Breast epithelium (tissue), 4 donors: ENCODE measurements at regions not wholly inside any gene's neighbourhood (a gene's known extent, or its start where the extent isn't known, plus 50 kb on each side); places are given as distances from the start of the nearest gene placed in this dataset.
"Not testable (repeated sequence)": the region's sequence is repeated elsewhere in the genome, so short reads cannot be mapped to it uniquely, and the experiment has no call there.

ENCODE experiments used
- DNase-seq, 2 donors: peaks; one replicate each; pipeline ENCODE4 v3.0.0-alpha.2; 2019; ENCODE audit warnings: low spot score in 2 of 2
- H3K27ac ChIP-seq, 2 donors: fragments of 200-600 bp; sonication (generic) in 1 of 2; one replicate each; pipeline ENCODE4 v1.5.1; 2016 to 2019; ENCODE audit warnings: mild to moderate bottlenecking in 1 of 2
- H3K27me3 ChIP-seq, 2 donors: fragments of 200-600 bp; sonication (generic) in 1 of 2; one replicate each; pipeline versions ENCODE4 v1.5.1 to v1.6.0; 2017 to 2019; ENCODE audit warnings: control low read depth in 1 of 2, mild to moderate bottlenecking in 1 of 2
- H3K36me3 ChIP-seq: fragments of 200-600 bp; one replicate; pipeline ENCODE4 v1.5.1; 2019
- H3K4me1 ChIP-seq, 2 donors: fragments of 200-600 bp; sonication (generic); one replicate each; pipeline ENCODE4 v1.5.1; 2016 to 2019; ENCODE audit warnings: control low read depth in 1 of 2
- H3K4me3 ChIP-seq, 3 donors: fragments of 200-600 bp; sonication (generic); 1 replicate in 2 of 3; 2 replicates in 1 of 3; pipeline ENCODE4 v1.5.1; 2016 to 2019; ENCODE audit warnings: mild to moderate bottlenecking in 3 of 3, moderate library complexity in 2 of 3
- H3K9me3 ChIP-seq, 2 donors: fragments of 200-600 bp; sonication (generic) in 1 of 2; one replicate each; pipeline ENCODE4 v1.5.1; 2016 to 2019; ENCODE audit warnings: control low read depth in 1 of 2
- POLR2A ChIP-seq: fragments of 450-650 bp; IDR thresholded peaks from one replicate; pipeline ENCODE4 v1.6.1; 2016; ENCODE audit warnings: antibody characterized with exemption, mild to moderate bottlenecking, moderate library complexity
- POLR2AphosphoS5 ChIP-seq, 3 donors: sonication (generic); formaldehyde crosslinking; IDR thresholded peaks; one replicate each; pipeline ENCODE4 v1.6.1; 2017; ENCODE audit warnings: antibody characterized with exemption in 3 of 3
- intact Hi-C: fragments of 100-400 bp; cut with DNase I; formaldehyde crosslinking; loops from one replicate; pipeline ENCODE4 v1.15.1; 2023; ENCODE audit warnings: low total_unique reads
- TF ChIP-seq, protein P1 (sequence below), 3 donors: fragments of 450-650 bp; IDR thresholded peaks; one replicate each; pipeline ENCODE4 v1.5.1; 2016 to 2017; ENCODE audit warnings: antibody characterized with exemption in 3 of 3, mild to moderate bottlenecking in 3 of 3, moderate library complexity in 3 of 3

DNA sequence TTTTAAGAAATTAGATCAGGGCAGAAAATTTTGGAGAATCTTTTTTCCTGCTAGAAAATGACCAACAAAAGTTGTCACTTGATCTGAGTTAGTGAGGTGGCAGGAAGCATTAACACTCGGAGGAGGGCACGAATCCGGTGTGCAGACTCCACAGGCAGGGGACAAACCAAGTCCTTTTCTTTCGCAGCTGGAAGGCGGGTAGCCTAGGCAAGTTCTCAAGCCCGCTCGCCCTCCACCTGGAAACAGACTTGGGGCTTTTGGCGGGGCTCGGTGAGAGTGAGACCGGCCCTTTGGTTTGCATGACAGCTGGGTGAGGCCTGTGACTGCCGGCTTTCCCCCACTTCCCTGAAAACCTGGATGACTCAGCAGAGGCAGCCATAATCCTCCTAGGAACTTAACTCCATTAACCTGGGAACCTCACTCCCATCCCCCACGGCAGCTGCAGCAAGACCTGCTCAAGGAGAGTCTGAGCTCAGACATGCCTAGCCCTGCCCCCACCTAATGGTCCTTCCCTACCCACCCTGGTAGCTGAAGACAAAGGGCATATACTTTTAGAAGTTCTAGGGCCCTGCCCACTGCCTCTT is 134.8 kb downstream of the MFSD1 start:
- Histone ChIP-seq H3K4me3 (no peak overlapping the region), H3K4me1 (no peaks in the 10 kb centered on the region), H3K36me3 (no peaks in the 10 kb centered on the region), H3K27ac (no peak overlapping the region), H3K9me3 (peaks cover 0 to 20% of the 10 kb centered on the region in 2 donors), H3K27me3 (no peaks in the 10 kb centered on the region)
- DNase-seq: no peak
- TF ChIP-seq POLR2AphosphoS5 (IDR thresholded peaks at IDR 0.05) (no peak), POLR2A (no peak)
- TF ChIP-seq, protein P1, sequence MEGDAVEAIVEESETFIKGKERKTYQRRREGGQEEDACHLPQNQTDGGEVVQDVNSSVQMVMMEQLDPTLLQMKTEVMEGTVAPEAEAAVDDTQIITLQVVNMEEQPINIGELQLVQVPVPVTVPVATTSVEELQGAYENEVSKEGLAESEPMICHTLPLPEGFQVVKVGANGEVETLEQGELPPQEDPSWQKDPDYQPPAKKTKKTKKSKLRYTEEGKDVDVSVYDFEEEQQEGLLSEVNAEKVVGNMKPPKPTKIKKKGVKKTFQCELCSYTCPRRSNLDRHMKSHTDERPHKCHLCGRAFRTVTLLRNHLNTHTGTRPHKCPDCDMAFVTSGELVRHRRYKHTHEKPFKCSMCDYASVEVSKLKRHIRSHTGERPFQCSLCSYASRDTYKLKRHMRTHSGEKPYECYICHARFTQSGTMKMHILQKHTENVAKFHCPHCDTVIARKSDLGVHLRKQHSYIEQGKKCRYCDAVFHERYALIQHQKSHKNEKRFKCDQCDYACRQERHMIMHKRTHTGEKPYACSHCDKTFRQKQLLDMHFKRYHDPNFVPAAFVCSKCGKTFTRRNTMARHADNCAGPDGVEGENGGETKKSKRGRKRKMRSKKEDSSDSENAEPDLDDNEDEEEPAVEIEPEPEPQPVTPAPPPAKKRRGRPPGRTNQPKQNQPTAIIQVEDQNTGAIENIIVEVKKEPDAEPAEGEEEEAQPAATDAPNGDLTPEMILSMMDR (IDR thresholded peaks at IDR 0.05): no peak
- intact Hi-C loops: no loop called here

DNA sequence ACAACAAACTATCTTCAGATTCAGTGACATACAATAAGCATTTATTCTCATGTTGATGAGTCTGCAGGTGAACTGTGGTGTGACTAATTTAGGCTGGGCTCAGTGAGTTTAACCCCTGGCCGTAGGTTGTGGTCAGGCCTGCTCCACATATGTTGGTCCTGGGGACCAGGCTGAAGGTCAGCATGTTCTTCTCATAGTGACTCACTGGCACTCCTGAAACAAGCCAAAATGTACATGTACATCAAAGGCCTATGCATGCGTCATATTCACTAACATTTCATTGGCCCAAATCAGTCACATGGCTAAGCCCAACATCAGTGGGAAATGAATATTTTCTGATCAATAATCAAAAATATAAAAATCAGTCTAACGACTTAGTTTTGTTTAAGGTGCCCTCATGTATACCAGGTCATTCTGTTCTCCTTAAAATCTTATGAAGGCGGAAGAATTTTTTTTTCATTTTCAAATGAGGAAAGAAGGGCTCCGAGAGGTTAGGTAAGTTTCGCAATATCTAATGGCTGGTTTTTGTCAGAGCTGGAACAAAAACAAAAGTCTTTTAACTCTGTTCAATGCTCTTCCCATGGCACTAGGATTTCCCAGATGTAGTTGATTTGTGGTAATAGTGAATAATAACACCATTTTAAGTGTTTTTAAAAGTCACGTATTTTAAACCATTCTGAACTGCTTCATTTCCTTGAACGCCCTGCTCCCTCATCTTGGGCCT is 148.5 kb downstream of the MFSD1 start:
- no peaks in the 10 kb centered on the region for H3K9me3 ChIP-seq
- no peak overlapping the region for H3K27ac ChIP-seq
- no peaks in the 10 kb centered on the region for H3K36me3 ChIP-seq
- no peak for DNase-seq
- no peaks in the 10 kb centered on the region for H3K4me1 ChIP-seq
- H3K27me3 ChIP-seq: no peaks in the 10 kb centered on the region
- H3K4me3 ChIP-seq: no peak overlapping the region
- TF ChIP-seq POLR2AphosphoS5 (IDR thresholded peaks at IDR 0.05): no peak
- TF ChIP-seq POLR2A: no peak
- TF ChIP-seq, protein P1 (IDR thresholded peaks at IDR 0.05): no peak
- intact Hi-C loops: no loop called here

DNA sequence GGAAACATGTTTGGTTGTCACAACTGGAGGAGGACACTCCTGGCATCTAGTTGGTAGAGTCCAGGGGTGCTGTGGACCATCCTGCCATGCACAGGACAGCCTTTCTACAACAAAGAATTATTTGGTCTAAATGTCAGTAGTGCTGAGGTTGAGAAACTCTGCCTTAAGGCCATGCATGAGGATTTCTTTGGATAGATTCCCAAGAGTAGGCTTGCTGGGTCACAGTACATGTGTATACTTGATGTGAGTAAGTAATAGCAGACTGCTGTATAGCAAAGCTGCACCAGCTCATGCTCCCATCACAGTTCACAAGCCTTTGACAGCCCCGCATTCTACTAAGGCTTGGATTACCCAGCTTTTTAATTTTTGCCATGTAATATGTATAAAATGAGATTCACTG is 151.3 kb downstream of the MFSD1 start:
- H3K27ac ChIP-seq: no peak overlapping the region
- no peaks in the 10 kb centered on the region for H3K27me3 ChIP-seq
- no peak for DNase-seq
- no peak overlapping the region for H3K4me3 ChIP-seq
- H3K36me3 ChIP-seq: no peaks in the 10 kb centered on the region
- intact Hi-C loops: no loop called here
- no peak for TF ChIP-seq POLR2AphosphoS5 (IDR thresholded peaks at IDR 0.05)
- TF ChIP-seq POLR2A: no peak
- TF ChIP-seq, protein P1 (IDR thresholded peaks at IDR 0.05): no peak
- no peaks in the 10 kb centered on the region for H3K4me1 ChIP-seq
- H3K9me3 ChIP-seq: no peaks in the 10 kb centered on the region

DNA sequence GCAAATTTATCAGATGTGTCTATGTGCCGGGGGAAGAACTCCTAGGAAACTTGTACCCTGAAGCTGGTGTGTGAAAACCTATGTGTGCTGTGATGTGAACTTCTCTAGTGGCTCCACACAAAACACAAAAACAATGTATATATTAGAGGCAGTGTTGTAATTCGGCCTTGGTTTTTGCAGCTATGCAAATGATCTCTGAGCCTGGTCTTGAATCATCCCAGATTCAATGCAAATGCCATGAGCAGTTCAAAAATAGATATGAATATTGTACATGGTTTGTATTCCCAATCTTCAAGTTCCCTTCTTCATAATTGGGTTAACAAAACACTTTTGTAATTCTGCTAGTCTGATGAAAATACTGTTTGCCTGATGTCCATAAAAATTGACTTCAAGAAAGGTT is 152.6 kb downstream of the MFSD1 start:
- no peak for DNase-seq
- Histone ChIP-seq H3K27ac (no peak overlapping the region), H3K4me3 (no peak overlapping the region), H3K36me3 (no peaks in the 10 kb centered on the region), H3K27me3 (no peaks in the 10 kb centered on the region), H3K4me1 (no peaks in the 10 kb centered on the region), H3K9me3 (no peaks in the 10 kb centered on the region)
- TF ChIP-seq, protein P1 (IDR thresholded peaks at IDR 0.05): no peak
- TF ChIP-seq POLR2A (no peak), POLR2AphosphoS5 (IDR thresholded peaks at IDR 0.05) (no peak)
- intact Hi-C loops: no loop called here

DNA sequence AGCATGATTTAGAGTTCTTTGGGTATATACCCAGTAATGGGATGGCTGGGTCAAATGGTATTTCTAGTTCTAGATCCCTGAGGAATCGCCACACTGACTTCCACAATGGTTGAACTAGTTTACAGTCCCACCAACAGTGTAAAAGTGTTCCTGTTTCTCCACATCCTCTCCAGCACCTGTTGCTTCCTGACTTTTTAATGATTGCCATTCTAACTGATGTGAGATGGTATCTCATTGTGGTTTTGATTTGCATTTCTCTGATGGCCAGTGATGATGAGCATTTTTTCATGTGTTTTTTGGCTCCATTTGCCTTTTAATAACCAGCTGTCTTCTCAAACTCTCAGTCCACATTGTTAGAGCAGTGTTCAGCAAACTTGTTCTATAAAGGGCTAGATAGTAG is 155.9 kb downstream of the MFSD1 start:
- H3K27me3 ChIP-seq, H3K27ac ChIP-seq, DNase-seq, H3K36me3 ChIP-seq, H3K4me3 ChIP-seq, H3K4me1 ChIP-seq, H3K9me3 ChIP-seq, intact Hi-C loops: not testable (repeated sequence)
